ENCODE measurements at regions not wholly inside any gene's neighbourhood (a gene's known extent, or its start where the extent isn't known, plus 50 kb on each side); places are given as distances from the start of the nearest gene placed in this dataset.
"Not testable (repeated sequence)": the region's sequence is repeated elsewhere in the genome, so short reads cannot be mapped to it uniquely, and the experiment has no call there.

DNA sequence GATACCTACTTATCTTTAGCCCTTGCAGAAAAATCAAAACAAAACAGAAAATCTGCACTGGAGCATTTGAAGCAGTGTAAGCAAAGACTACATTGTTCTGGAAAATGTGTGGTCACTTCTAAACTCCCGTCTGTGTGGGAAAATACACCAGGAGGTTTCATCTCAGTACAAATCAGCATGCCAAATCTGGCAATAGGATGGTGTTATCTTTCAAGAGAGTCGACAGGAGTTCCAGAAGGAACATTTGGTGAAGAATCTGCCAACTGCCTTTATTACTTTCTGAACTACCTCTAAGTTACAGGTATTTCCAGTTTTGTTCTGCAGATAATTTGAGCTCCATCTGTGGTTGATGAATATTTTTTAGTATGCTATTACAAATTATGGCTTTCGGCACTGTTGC is 1348.0 kb downstream of the RAPGEF2 start:
- no peaks in the 10 kb centered on the region for H3F3A ChIP-seq (ENCODE audit: insufficient read depth, low read length)
- H3K9ac ChIP-seq (ENCODE audit: low read length) = no peak overlapping the region
- no peak overlapping the region for H3K4me2 ChIP-seq (ENCODE audit: low read depth, low read length)
- H3K4me1 ChIP-seq (ENCODE audit: low read length) = no peaks in the 10 kb centered on the region
- H2AFZ ChIP-seq (ENCODE audit: low read length) = no peak overlapping the region
- H3K27me3 ChIP-seq (replicated peaks; ENCODE audit: insufficient read depth, low read length) = no peaks in the 10 kb centered on the region
- no peaks in the 10 kb centered on the region for H4K20me1 ChIP-seq (ENCODE audit: insufficient read depth, low read length)
- no peak for DNase-seq
- no peaks in the 10 kb centered on the region for H3K36me3 ChIP-seq (replicated peaks; ENCODE audit: insufficient read depth, low read length)
- no peak overlapping the region for H3K4me3 ChIP-seq (ENCODE audit: low read length)
- no peaks in the 10 kb centered on the region for H3K9me3 ChIP-seq (replicated peaks; ENCODE audit: insufficient read depth, low read length)
- TF ChIP-seq EZH2 (optimal IDR thresholded peaks at IDR 0.05; ENCODE audit: low read depth, low read length) = no peak
- TF ChIP-seq EZH2phosphoT487 (IDR thresholded peaks at IDR 0.05; ENCODE audit: low read length) = no peak
- TF ChIP-seq, protein P1, sequence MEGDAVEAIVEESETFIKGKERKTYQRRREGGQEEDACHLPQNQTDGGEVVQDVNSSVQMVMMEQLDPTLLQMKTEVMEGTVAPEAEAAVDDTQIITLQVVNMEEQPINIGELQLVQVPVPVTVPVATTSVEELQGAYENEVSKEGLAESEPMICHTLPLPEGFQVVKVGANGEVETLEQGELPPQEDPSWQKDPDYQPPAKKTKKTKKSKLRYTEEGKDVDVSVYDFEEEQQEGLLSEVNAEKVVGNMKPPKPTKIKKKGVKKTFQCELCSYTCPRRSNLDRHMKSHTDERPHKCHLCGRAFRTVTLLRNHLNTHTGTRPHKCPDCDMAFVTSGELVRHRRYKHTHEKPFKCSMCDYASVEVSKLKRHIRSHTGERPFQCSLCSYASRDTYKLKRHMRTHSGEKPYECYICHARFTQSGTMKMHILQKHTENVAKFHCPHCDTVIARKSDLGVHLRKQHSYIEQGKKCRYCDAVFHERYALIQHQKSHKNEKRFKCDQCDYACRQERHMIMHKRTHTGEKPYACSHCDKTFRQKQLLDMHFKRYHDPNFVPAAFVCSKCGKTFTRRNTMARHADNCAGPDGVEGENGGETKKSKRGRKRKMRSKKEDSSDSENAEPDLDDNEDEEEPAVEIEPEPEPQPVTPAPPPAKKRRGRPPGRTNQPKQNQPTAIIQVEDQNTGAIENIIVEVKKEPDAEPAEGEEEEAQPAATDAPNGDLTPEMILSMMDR (IDR thresholded peaks at IDR 0.05; ENCODE audit: low read length) = no peak
- no peak overlapping the region for H3K27ac ChIP-seq (ENCODE audit: low read length)
- no peaks in the 10 kb centered on the region for H3K79me2 ChIP-seq (ENCODE audit: low read length)
- H3K9me2 ChIP-seq (replicated peaks; ENCODE audit: insufficient read depth, low read length) = no peaks in the 10 kb centered on the region

DNA sequence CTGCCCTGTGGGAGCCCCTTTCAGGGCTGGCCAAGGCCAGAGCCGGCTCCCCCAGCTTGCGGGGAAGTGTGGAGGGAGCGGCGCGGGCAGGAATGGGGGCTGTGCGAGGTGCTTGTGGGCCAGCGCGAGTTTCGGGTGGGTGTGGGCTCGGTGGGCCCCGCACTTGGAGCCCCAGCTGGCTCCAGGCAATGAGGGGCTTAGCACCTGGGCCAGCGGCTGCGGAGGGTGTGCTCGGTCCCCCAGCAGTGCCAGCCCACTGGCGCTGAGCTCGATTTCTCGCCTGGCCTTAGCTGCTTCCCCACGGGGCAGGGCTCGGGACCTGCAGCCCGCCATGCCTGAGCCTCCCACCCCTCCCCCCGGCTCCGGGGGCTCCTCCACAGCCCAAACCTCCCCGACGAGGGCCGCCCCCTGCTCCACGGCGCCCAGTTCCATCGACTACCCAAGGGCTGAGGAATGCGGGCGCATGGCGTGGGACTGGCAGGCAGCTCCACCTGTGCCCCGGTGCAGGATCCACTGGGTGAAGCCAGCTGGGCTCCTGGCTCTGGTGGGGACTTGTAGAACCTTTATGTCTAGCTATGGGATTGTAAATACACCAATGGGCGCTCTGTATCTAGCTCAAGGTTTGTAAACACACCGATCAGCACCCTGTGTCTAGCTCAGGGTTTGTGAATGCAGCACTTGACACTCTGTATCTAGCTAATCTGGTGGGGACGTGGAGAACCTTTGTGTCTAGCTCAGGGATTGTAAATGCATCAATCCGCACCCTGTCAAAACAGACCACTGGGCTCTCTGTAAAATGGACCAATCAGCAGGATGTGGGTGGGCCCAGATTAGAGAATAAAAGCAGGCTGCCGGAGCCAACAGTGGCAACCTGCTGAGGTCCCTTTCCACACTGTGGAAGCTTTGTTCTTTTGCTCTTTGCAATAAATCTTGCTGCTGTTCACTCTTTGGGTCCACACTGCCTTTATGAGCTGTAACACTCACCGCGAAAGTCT is 1379.1 kb downstream of the RAPGEF2 start:
- H3K27me3 ChIP-seq (replicated peaks; ENCODE audit: insufficient read depth, low read length); DNase-seq; H3K4me3 ChIP-seq (ENCODE audit: low read length): not testable (repeated sequence)

DNA sequence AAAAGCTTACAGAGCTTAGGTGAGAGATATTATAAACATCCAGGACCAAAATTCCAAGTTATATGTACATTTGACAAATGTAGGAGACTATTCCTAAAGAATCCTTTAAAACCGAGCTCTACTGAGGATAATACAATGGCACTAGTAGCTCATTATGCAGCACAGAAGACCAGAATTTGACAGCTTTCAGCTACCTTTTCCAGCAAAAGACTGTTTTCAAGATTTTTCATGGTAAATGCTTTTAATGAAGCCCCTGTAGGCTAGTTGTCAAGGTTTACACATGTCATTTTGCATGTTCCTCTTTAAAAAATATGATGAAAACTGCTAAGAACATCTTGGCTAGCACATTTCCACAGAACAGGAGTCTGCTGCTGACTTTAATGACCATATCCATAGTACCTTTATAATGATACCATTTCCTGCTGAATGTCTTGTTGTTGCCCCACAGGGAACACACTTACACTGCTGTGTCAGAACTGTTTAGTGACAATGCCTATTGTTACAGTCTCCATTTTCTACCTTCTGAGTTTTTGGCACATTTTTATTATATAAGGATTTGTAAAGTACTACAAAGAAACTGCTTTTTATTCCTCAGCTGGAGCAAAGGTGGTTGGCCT is 1382.3 kb downstream of the RAPGEF2 start:
- Histone ChIP-seq H3K4me2 (ENCODE audit: low read depth, low read length) (no peak overlapping the region), H3K36me3 (replicated peaks; ENCODE audit: insufficient read depth, low read length) (no peaks in the 10 kb centered on the region), H3K4me3 (ENCODE audit: low read length) (no peak overlapping the region), H3K79me2 (ENCODE audit: low read length) (no peaks in the 10 kb centered on the region), H3K4me1 (ENCODE audit: low read length) (no peaks in the 10 kb centered on the region), H3K9ac (ENCODE audit: low read length) (no peak overlapping the region), H3K9me2 (replicated peaks; ENCODE audit: insufficient read depth, low read length) (no peaks in the 10 kb centered on the region), H4K20me1 (ENCODE audit: insufficient read depth, low read length) (no peaks in the 10 kb centered on the region), H3F3A (ENCODE audit: insufficient read depth, low read length) (no peaks in the 10 kb centered on the region), H3K27ac (ENCODE audit: low read length) (no peak overlapping the region), H3K9me3 (replicated peaks; ENCODE audit: insufficient read depth, low read length) (no peaks in the 10 kb centered on the region), H3K27me3 (replicated peaks; ENCODE audit: insufficient read depth, low read length) (no peaks in the 10 kb centered on the region), H2AFZ (ENCODE audit: low read length) (no peak overlapping the region)
- TF ChIP-seq EZH2phosphoT487 (IDR thresholded peaks at IDR 0.05; ENCODE audit: low read length) = no peak
- TF ChIP-seq, protein P1 (IDR thresholded peaks at IDR 0.05; ENCODE audit: low read length) = no peak
- TF ChIP-seq EZH2 (optimal IDR thresholded peaks at IDR 0.05; ENCODE audit: low read depth, low read length) = no peak
- no peak for DNase-seq

More for the DNA sequence above, 1379.1 kb downstream of the RAPGEF2 start:
- H3K9me2 ChIP-seq (replicated peaks; ENCODE audit: insufficient read depth, low read length); H3F3A ChIP-seq (ENCODE audit: insufficient read depth, low read length); H3K27ac ChIP-seq (ENCODE audit: low read length); H3K36me3 ChIP-seq (replicated peaks; ENCODE audit: insufficient read depth, low read length); H3K9ac ChIP-seq (ENCODE audit: low read length); H4K20me1 ChIP-seq (ENCODE audit: insufficient read depth, low read length); H3K79me2 ChIP-seq (ENCODE audit: low read length); H3K4me2 ChIP-seq (ENCODE audit: low read depth, low read length); H3K4me1 ChIP-seq (ENCODE audit: low read length); H3K9me3 ChIP-seq (replicated peaks; ENCODE audit: insufficient read depth, low read length); H2AFZ ChIP-seq (ENCODE audit: low read length): not testable (repeated sequence)

Measured in MM.1S (cell line).